RWPE2 (cell line): ENCODE measurements at regions not wholly inside any gene's neighbourhood (a gene's known extent, or its start where the extent isn't known, plus 50 kb on each side); places are given as distances from the start of the nearest gene placed in this dataset.

Experiments
- ATAC-seq: fragments of 200-7000 bp; cut with Tn5 transposase; 3 replicates; pipeline ENCODE4 v1.9.1; 2021; ENCODE audit warnings: low read depth
- DNase-seq: peaks from one replicate; pipeline ENCODE4 v3.0.0-alpha.2; 2020; ENCODE audit warnings: low spot score
- H3K27ac ChIP-seq: fragments of 450-650 bp; 2 replicates; pipeline ENCODE4 v1.5.1; 2017; ENCODE audit warnings: mild to moderate bottlenecking; ENCODE audit not compliant: poor library complexity, severe bottlenecking
- H3K27me3 ChIP-seq: fragments of 250-450 bp; sonication (Bioruptor Pico); 2 replicates; pipeline ENCODE4 v1.5.1; 2021; ENCODE audit warnings: mild to moderate bottlenecking, moderate library complexity; ENCODE audit not compliant: insufficient read depth, poor library complexity, severe bottlenecking
- H3K36me3 ChIP-seq: fragments of 250-450 bp; sonication (Bioruptor Pico); 2 replicates; pipeline ENCODE4 v1.5.1; 2020; ENCODE audit warnings: low read depth, mild to moderate bottlenecking, moderate library complexity
- H3K4me1 ChIP-seq: fragments of 250-450 bp; sonication (Bioruptor Pico); 2 replicates; pipeline ENCODE4 v1.5.1; 2021; ENCODE audit warnings: mild to moderate bottlenecking, moderate library complexity; ENCODE audit not compliant: insufficient read depth, poor library complexity, severe bottlenecking
- H3K4me3 ChIP-seq: fragments of 250-450 bp; sonication (Bioruptor Pico); 2 replicates; pipeline ENCODE4 v1.5.1; 2021; ENCODE audit warnings: mild to moderate bottlenecking, moderate library complexity; ENCODE audit not compliant: severe bottlenecking
- H3K9me3 ChIP-seq: fragments of 250-450 bp; sonication (Bioruptor Pico); 2 replicates; pipeline ENCODE4 v1.5.1; 2021; ENCODE audit warnings: mild to moderate bottlenecking, moderate library complexity; ENCODE audit not compliant: severe bottlenecking
- CTCF ChIP-seq: fragments of 450-650 bp; IDR thresholded peaks from one replicate; pipeline ENCODE4 v1.5.1; 2017; ENCODE audit warnings: mild to moderate bottlenecking, moderate library complexity; ENCODE audit not compliant: poor library complexity, severe bottlenecking

DNA sequence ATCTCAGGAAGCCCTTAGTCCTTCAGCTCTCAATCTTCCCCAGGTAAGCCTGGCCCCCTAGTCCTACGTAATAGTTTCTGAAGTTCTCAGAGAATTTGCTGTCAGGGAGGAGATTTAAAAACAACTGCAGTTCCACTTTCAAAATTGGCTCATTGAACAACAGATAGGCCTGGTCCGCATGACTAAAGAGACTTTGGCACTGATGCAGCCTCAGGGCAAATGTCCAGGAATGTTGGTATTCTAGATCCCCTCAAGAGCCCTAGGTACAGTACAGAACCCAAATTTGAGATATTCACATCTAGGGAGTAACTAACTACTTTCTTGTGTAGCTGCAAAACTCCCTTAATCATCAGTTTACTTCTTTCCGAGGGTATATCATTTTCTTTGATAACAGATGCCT lies 162.8 kb downstream of the GABRG2 start:
- Histone ChIP-seq H3K36me3 (no peaks in the 10 kb centered on the region), H3K4me1 (no peaks in the 10 kb centered on the region), H3K4me3 (no peak overlapping the region), H3K27me3 (no peaks in the 10 kb centered on the region), H3K9me3 (peaks cover 4% of the 10 kb centered on the region), H3K27ac (no peak overlapping the region)
- no peak for TF ChIP-seq CTCF
- no peak for DNase-seq
- no peak for ATAC-seq

DNA sequence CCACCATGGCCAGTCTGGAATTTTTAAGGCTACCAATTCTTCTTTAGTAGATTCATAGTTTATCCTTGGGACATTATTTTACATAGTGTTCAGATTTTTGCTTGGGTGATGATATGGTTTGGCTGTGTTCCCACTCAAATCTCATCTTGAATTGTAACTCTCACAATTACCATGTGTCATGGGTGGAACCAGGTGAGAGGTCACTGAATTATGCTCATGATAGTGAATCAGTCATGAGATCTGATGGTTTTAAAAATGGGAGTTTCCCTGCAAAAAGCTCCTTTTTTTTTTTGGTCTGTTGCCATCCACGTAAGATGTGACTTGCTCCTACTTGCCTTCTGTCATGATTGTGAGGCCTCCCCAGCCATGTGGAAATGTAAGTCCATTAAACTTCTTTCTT lies 163.9 kb downstream of the GABRG2 start:
- TF ChIP-seq CTCF: no peak
- ATAC-seq (peak; percentile 52), DNase-seq (no peak)
- Histone ChIP-seq H3K27me3 (no peaks in the 10 kb centered on the region), H3K36me3 (no peaks in the 10 kb centered on the region), H3K9me3 (peaks cover 4% of the 10 kb centered on the region), H3K4me1 (no peaks in the 10 kb centered on the region), H3K27ac (no peak overlapping the region), H3K4me3 (no peak overlapping the region)

DNA sequence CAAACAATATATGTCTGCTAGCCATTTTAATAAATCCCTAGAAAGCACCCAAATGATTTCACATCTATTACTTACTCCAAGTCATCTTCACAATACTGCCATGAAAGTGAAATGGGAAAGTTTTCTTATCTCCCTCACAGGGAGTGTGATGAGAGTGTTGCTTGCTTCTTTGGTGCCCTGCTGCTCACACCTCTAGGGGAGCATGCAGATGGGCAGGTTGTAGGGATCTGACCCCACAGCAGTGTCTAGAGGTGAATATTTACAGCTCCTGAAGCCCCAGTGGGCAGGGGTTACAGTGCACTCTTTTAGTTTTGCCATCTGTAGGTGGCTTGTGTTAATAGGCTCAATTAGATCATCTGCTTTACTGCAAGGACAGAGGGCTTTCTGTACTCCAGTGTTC lies 173.2 kb downstream of the GABRG2 start:
- H3K4me1 ChIP-seq: no peaks in the 10 kb centered on the region
- peaks cover 11% of the 10 kb centered on the region for H3K27me3 ChIP-seq
- H3K36me3 ChIP-seq: no peaks in the 10 kb centered on the region
- ATAC-seq (no peak), DNase-seq (no peak)
- no peak for TF ChIP-seq CTCF
- no peak overlapping the region for H3K27ac ChIP-seq
- no peak overlapping the region for H3K4me3 ChIP-seq
- H3K9me3 ChIP-seq: no peaks in the 10 kb centered on the region

GRCh38 chr5:162242416-162242815 lies 174.8 kb downstream of the GABRG2 start:
- Histone ChIP-seq H3K9me3 (no peaks in the 10 kb centered on the region), H3K4me3 (no peak overlapping the region), H3K4me1 (no peaks in the 10 kb centered on the region), H3K27me3 (peaks cover 11% of the 10 kb centered on the region), H3K27ac (no peak overlapping the region), H3K36me3 (no peaks in the 10 kb centered on the region)
- no peak for TF ChIP-seq CTCF
- no peak for ATAC-seq
- no peak for DNase-seq

GRCh38 chr5:162243651-162244050 lies 176.1 kb downstream of the GABRG2 start:
- Histone ChIP-seq H3K4me3 (no peak overlapping the region), H3K27me3 (peaks cover 11% of the 10 kb centered on the region), H3K4me1 (no peaks in the 10 kb centered on the region), H3K9me3 (no peaks in the 10 kb centered on the region), H3K27ac (no peak overlapping the region), H3K36me3 (no peaks in the 10 kb centered on the region)
- TF ChIP-seq CTCF: no peak
- no peak for DNase-seq
- ATAC-seq: no peak
